ENCODE measurements at regions not wholly inside any gene's neighbourhood (a gene's known extent, or its start where the extent isn't known, plus 50 kb on each side); places are given as distances from the start of the nearest gene placed in this dataset.

DNA sequence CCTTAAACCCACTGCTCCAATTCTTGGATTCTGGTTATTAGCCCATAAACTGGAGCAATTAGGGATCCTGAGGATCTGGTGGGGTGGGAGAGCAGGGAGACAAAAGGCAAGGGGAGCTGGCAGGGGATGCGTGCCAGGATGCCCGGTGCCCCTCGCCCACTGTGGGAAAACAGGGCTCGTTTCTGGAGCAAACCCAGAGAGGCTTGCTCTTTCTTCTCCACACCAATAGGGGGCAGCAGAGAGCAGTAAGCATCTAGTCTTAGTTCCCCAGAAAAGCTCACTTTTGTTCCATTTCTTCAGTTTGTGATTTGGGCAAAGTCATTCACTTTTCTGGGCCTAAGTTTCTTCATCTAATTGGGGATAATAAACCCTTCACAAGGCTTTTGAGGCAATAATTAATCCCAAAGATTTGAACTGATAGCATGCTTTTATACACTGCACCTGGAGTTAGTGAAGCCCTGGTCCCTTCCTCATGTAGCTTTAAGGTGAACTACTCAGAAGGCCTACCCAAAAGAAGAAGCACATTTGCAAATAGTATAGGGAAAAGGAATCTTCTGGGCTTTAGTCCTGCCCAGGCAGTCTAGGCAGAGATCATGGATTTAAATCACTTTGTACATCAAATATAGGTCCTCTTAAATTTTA, 160.6 kb upstream of the USP24 start:
- FAIRE-seq, result no peak
- H3K27ac ChIP-seq, result peak overlapping the region; percentile 38 to 81; a peak in 4 of 6 replicates

DNA sequence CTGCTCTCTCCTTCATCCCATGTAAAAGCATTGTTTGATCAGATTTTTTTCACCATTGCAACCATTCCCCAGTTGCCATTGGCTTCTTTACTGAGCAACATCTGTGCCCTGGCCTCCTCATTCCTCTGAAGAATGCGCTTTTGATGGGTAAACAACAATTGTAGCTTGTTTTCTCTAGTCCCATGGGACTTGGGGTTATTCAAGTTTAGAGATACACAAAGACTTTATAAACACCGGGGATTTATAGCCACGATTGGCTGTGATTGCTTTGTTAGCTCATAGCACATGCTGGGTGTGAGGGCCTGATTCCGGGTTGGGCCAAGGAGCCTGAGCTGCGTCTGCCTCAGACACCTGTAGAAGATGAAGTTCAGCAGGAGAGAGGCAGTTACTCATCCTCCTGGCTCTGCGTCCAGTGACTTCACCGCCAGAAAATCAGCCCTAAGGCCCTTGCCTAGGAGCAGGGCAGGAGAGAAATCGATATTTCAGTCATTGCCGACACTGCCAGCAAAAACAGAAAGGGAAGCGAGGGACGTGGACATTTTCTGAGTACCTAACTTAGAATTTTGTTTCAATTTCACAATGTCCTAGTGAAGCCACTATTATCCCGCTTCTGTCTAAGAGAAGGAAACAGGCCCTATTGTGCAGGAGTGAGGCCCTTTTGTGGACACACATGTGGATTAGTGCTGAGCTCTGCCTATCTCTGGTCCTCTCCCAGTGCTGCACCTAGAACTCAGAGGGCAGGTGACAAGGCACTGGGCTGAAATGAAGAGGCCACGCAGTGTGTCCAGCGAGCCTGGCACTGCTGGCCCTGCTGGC, 159.8 kb upstream of the USP24 start:
- ATAC-seq, result no peak
- DNase-seq (ENCODE audit: low read depth in 1 of 2, low spot score in 1 of 2), result no peak
- no peak for FAIRE-seq
- Histone ChIP-seq H3K4me1 (no peaks in the 10 kb centered on the region), H3K27ac (peak overlapping the region in 1 of 2 experiments; percentile 81; a peak in 4 of 6 replicates), H3K4me2 (no peak overlapping the region), H3K9me3 (no peaks in the 10 kb centered on the region), H3K4me3 (no peak overlapping the region)
- POLR2A ChIA-PET, result no interaction called here
- WGBS (ENCODE audit: missing lambda C conversion rate), result 83% methylated on average over 14 of the region's 14 CpGs
- CTCF ChIA-PET, result interaction anchor here (0.9 to 3.8 kb wide), 8 partner anchors 9 to 72 kb away, joined by 3 to 19 read pairs (median 4); no protein-coding TSS in a partner anchor
- no peak for TF ChIP-seq FOXS1 (CRISPR knock-in tag; IDR thresholded peaks at IDR 0.05)
- TF ChIP-seq, protein P1, sequence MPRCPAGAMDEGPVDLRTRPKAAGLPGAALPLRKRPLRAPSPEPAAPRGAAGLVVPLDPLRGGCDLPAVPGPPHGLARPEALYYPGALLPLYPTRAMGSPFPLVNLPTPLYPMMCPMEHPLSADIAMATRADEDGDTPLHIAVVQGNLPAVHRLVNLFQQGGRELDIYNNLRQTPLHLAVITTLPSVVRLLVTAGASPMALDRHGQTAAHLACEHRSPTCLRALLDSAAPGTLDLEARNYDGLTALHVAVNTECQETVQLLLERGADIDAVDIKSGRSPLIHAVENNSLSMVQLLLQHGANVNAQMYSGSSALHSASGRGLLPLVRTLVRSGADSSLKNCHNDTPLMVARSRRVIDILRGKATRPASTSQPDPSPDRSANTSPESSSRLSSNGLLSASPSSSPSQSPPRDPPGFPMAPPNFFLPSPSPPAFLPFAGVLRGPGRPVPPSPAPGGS (IDR thresholded peaks at IDR 0.05), result no peak
- TF ChIP-seq, protein P2, sequence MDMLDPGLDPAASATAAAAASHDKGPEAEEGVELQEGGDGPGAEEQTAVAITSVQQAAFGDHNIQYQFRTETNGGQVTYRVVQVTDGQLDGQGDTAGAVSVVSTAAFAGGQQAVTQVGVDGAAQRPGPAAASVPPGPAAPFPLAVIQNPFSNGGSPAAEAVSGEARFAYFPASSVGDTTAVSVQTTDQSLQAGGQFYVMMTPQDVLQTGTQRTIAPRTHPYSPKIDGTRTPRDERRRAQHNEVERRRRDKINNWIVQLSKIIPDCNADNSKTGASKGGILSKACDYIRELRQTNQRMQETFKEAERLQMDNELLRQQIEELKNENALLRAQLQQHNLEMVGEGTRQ (IDR thresholded peaks at IDR 0.05), result no peak
- TF ChIP-seq EP300 (IDR thresholded peaks at IDR 0.05), result no peak
- TF ChIP-seq RFX5 (IDR thresholded peaks at IDR 0.05), result no peak
- no peak for TF ChIP-seq JUN (IDR thresholded peaks at IDR 0.05)
- TF ChIP-seq, protein P3, sequence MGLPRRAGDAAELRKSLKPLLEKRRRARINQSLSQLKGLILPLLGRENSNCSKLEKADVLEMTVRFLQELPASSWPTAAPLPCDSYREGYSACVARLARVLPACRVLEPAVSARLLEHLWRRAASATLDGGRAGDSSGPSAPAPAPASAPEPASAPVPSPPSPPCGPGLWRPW (IDR thresholded peaks at IDR 0.05), result no peak
- no peak for TF ChIP-seq RNF2 (IDR thresholded peaks at IDR 0.05; ENCODE audit: borderline replicate concordance, low read depth)
- TF ChIP-seq KDM1A (IDR thresholded peaks at IDR 0.05; ENCODE audit: low read depth), result no peak
- no peak for TF ChIP-seq PHF8 (IDR thresholded peaks at IDR 0.05; ENCODE audit: borderline replicate concordance, low read depth)
- no peak for TF ChIP-seq ZFP36 (IDR thresholded peaks at IDR 0.05; ENCODE audit: borderline replicate concordance, partially characterized antibody)
- TF ChIP-seq, protein P4, sequence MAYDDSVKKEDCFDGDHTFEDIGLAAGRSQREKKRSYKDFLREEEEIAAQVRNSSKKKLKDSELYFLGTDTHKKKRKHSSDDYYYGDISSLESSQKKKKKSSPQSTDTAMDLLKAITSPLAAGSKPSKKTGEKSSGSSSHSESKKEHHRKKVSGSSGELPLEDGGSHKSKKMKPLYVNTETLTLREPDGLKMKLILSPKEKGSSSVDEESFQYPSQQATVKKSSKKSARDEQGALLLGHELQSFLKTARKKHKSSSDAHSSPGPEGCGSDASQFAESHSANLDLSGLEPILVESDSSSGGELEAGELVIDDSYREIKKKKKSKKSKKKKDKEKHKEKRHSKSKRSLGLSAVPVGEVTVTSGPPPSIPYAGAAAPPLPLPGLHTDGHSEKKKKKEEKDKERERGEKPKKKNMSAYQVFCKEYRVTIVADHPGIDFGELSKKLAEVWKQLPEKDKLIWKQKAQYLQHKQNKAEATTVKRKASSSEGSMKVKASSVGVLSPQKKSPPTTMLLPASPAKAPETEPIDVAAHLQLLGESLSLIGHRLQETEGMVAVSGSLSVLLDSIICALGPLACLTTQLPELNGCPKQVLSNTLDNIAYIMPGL (CRISPR knock-in tag; IDR thresholded peaks at IDR 0.05; ENCODE audit: borderline replicate concordance), result no peak
- TF ChIP-seq SREBF2 (IDR thresholded peaks at IDR 0.05), result no peak

More for the DNA sequence above, 160.6 kb upstream of the USP24 start:
- peak; percentile 9 to 49 for DNase-seq (ENCODE audit: low read depth in 1 of 2, low spot score in 1 of 2)
- Histone ChIP-seq H3K9me3 (no peaks in the 10 kb centered on the region), H3K4me2 (no peak overlapping the region), H3K4me1 (no peaks in the 10 kb centered on the region), H3K4me3 (no peak overlapping the region)
- ChIA-PET POLR2A (no interaction called here), CTCF (interaction anchor here (0.9 to 3.8 kb wide), 10 partner anchors 9 to 146 kb away, joined by 3 to 19 read pairs (median 4); no protein-coding TSS in a partner anchor)
- WGBS (ENCODE audit: missing lambda C conversion rate), result 50% methylated on average over 4 of the region's 4 CpGs
- peak in 1 of 2 experiments; percentile 67; a peak in 3 of 6 replicates for ATAC-seq
- TF ChIP-seq TP53 (CRISPR knock-in tag; IDR thresholded peaks at IDR 0.05) (no peak), EHF (CRISPR knock-in tag; IDR thresholded peaks at IDR 0.05) (no peak), HOXA7 (CRISPR knock-in tag; IDR thresholded peaks at IDR 0.05) (no peak), POLR2AphosphoS2 (conservative IDR thresholded peaks at IDR 0.05; ENCODE audit: low read length) (no peak), SMC3 (IDR thresholded peaks at IDR 0.05) (peak; percentile 39; the same call in 1 of the 3 replicates), JUN (IDR thresholded peaks at IDR 0.05) (no peak), JUNB (IDR thresholded peaks at IDR 0.05) (no peak), HOXB13 (CRISPR knock-in tag; IDR thresholded peaks at IDR 0.05; ENCODE audit: low read depth) (no peak), RAD21 (conservative IDR thresholded peaks at IDR 0.05 in 1 of 2, IDR thresholded peaks at IDR 0.05 in 1 of 2) (peak; percentile 33 to 49; a peak in 3 of 5 replicates), CEBPB (IDR thresholded peaks at IDR 0.05) (no peak)
- TF ChIP-seq, protein P5, sequence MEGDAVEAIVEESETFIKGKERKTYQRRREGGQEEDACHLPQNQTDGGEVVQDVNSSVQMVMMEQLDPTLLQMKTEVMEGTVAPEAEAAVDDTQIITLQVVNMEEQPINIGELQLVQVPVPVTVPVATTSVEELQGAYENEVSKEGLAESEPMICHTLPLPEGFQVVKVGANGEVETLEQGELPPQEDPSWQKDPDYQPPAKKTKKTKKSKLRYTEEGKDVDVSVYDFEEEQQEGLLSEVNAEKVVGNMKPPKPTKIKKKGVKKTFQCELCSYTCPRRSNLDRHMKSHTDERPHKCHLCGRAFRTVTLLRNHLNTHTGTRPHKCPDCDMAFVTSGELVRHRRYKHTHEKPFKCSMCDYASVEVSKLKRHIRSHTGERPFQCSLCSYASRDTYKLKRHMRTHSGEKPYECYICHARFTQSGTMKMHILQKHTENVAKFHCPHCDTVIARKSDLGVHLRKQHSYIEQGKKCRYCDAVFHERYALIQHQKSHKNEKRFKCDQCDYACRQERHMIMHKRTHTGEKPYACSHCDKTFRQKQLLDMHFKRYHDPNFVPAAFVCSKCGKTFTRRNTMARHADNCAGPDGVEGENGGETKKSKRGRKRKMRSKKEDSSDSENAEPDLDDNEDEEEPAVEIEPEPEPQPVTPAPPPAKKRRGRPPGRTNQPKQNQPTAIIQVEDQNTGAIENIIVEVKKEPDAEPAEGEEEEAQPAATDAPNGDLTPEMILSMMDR (IDR thresholded peaks at IDR 0.05), result peak; percentile 42
- TF ChIP-seq, protein P1 (IDR thresholded peaks at IDR 0.05), result no peak
- TF ChIP-seq, protein P6, sequence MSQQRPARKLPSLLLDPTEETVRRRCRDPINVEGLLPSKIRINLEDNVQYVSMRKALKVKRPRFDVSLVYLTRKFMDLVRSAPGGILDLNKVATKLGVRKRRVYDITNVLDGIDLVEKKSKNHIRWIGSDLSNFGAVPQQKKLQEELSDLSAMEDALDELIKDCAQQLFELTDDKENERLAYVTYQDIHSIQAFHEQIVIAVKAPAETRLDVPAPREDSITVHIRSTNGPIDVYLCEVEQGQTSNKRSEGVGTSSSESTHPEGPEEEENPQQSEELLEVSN (IDR thresholded peaks at IDR 0.05; ENCODE audit: borderline replicate concordance, low read depth), result no peak
- TF ChIP-seq, protein P7, sequence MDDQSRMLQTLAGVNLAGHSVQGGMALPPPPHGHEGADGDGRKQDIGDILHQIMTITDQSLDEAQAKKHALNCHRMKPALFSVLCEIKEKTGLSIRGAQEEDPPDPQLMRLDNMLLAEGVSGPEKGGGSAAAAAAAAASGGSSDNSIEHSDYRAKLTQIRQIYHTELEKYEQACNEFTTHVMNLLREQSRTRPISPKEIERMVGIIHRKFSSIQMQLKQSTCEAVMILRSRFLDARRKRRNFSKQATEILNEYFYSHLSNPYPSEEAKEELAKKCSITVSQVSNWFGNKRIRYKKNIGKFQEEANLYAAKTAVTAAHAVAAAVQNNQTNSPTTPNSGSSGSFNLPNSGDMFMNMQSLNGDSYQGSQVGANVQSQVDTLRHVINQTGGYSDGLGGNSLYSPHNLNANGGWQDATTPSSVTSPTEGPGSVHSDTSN (IDR thresholded peaks at IDR 0.05), result no peak
